Osteoblast (primary cell): ENCODE measurements at regions not wholly inside any gene's neighbourhood (a gene's known extent, or its start where the extent isn't known, plus 50 kb on each side); places are given as distances from the start of the nearest gene placed in this dataset.

Source experiments
- DNase-seq: peaks from one replicate; pipeline ENCODE4 v3.0.0; 2011; ENCODE audit warnings: low spot score, mixed read lengths; ENCODE audit not compliant: insufficient read length; ENCODE audit errors: missing footprints
- H2AFZ ChIP-seq: 2 replicates; pipeline ENCODE4 v1.6.0; 2011; ENCODE audit warnings: mild to moderate bottlenecking, low read length
- H3K27ac ChIP-seq: 2 replicates; pipeline ENCODE4 v1.5.1; 2011; ENCODE audit warnings: mild to moderate bottlenecking, low read depth, low read length, moderate library complexity
- H3K27me3 ChIP-seq: 2 replicates; pipeline ENCODE4 v1.6.0; 2012; ENCODE audit warnings: mild to moderate bottlenecking, control low read depth, inconsistent platforms, low read length, moderate library complexity; ENCODE audit not compliant: insufficient read depth
- H3K36me3 ChIP-seq: 2 replicates; pipeline ENCODE4 v1.5.1; 2011; ENCODE audit warnings: mild to moderate bottlenecking, low read length, control low read depth, moderate library complexity; ENCODE audit not compliant: insufficient read depth
- H3K4me1 ChIP-seq: 2 replicates; pipeline ENCODE4 v1.5.1; 2011; ENCODE audit warnings: mild to moderate bottlenecking, low read length, control low read depth, moderate library complexity; ENCODE audit not compliant: insufficient read depth
- H3K4me2 ChIP-seq: 2 replicates; pipeline ENCODE4 v1.6.0; 2011; ENCODE audit warnings: mild to moderate bottlenecking, low read length; ENCODE audit not compliant: insufficient read depth
- H3K4me3 ChIP-seq: fragments of 200-600 bp; sonication (generic); 3 replicates; pipeline ENCODE4 v1.5.1; 2012; ENCODE audit warnings: mild to moderate bottlenecking, low read length, inconsistent platforms; ENCODE audit not compliant: insufficient read depth
- H3K79me2 ChIP-seq: 2 replicates; pipeline ENCODE4 v1.6.0; 2012; ENCODE audit warnings: mild to moderate bottlenecking, low read length, control low read depth, inconsistent platforms; ENCODE audit not compliant: insufficient read depth
- H3K9me3 ChIP-seq: 2 replicates; pipeline ENCODE4 v1.5.1; 2011; ENCODE audit warnings: low read depth, low read length, control low read depth
- H4K20me1 ChIP-seq: 2 replicates; pipeline ENCODE4 v1.6.0; 2012; ENCODE audit warnings: mild to moderate bottlenecking, low read length, control low read depth; ENCODE audit not compliant: insufficient read depth
- TF ChIP-seq, protein P1 (sequence below): IDR thresholded peaks from 2 replicates; pipeline ENCODE4 v1.5.1; 2011; ENCODE audit warnings: mild to moderate bottlenecking, low read depth, low read length, moderate library complexity; ENCODE audit errors: extremely low read depth

DNA sequence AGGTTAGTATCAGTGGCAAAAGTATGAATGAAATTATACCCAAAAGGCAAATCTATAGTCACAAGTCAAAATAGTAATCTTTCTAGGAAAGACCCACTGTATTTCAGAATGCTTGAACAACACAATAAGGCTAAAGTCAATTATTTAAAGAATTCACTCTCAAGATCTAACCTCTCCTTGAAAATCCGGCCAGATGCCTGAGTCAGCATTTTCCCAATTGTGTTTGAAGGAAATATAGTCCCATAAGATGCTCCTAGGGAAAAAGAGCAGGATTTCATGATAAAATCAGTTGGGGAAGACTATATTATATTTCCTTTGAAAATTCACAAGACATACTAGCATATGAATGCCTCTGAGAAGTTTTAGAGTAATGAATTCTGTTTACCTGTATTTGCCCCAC is 1075.0 kb downstream of the GRM8 start:
- Histone ChIP-seq H3K79me2 (no peaks in the 10 kb centered on the region), H4K20me1 (no peaks in the 10 kb centered on the region), H3K4me2 (no peak overlapping the region), H2AFZ (no peak overlapping the region), H3K27me3 (no peaks in the 10 kb centered on the region), H3K9me3 (peaks cover 3% of the 10 kb centered on the region), H3K4me1 (no peaks in the 10 kb centered on the region), H3K4me3 (no peak overlapping the region), H3K36me3 (no peaks in the 10 kb centered on the region), H3K27ac (no peak overlapping the region)
- TF ChIP-seq, protein P1, sequence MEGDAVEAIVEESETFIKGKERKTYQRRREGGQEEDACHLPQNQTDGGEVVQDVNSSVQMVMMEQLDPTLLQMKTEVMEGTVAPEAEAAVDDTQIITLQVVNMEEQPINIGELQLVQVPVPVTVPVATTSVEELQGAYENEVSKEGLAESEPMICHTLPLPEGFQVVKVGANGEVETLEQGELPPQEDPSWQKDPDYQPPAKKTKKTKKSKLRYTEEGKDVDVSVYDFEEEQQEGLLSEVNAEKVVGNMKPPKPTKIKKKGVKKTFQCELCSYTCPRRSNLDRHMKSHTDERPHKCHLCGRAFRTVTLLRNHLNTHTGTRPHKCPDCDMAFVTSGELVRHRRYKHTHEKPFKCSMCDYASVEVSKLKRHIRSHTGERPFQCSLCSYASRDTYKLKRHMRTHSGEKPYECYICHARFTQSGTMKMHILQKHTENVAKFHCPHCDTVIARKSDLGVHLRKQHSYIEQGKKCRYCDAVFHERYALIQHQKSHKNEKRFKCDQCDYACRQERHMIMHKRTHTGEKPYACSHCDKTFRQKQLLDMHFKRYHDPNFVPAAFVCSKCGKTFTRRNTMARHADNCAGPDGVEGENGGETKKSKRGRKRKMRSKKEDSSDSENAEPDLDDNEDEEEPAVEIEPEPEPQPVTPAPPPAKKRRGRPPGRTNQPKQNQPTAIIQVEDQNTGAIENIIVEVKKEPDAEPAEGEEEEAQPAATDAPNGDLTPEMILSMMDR: no peak
- DNase-seq: no peak

DNA sequence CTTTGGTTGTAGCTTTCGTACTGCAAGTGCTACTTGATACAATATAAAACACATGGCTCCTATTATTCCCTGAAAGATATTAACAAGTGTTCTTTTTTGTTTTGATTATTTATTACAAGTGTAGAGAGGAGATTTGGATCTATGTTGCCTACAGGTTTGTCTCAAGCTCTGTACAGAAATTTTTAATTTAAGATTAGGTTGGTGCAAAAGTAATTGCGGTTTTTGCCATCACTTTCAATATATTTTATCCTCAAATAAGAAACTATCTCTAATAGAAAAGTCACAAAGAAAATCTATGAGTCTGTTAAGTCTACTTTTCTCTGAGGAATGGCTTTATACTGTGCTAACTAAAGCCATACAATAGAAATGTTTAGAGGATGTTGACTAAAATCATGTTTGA is 1086.1 kb downstream of the GRM8 start:
- Histone ChIP-seq H3K79me2 (no peaks in the 10 kb centered on the region), H3K4me2 (no peak overlapping the region), H3K4me1 (no peaks in the 10 kb centered on the region), H2AFZ (no peak overlapping the region), H4K20me1 (no peaks in the 10 kb centered on the region), H3K4me3 (no peak overlapping the region), H3K27me3 (no peaks in the 10 kb centered on the region), H3K36me3 (no peaks in the 10 kb centered on the region), H3K9me3 (no peaks in the 10 kb centered on the region), H3K27ac (no peak overlapping the region)
- no peak for DNase-seq
- TF ChIP-seq, protein P1: no peak

DNA sequence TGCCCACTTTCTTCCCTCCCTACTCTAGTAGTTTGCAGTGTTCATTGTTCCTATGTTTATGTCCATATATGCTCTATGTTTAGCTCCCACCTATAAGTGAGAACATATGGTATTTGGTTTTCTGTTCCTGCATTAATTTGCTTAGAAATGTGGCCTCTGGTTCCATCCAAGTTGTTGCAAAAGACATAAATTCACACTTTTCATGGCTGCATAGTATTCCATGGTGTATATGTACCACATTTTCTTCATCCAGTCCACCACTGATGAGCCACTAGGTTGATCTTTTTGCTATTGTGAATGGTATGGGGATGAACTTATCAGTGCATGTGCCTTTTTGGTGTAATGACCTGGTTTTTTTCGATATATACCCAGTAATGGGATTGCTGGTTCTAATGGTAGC is 1089.1 kb downstream of the GRM8 start:
- Histone ChIP-seq H3K4me3 (no peak overlapping the region), H3K27me3 (no peaks in the 10 kb centered on the region), H3K27ac (no peak overlapping the region), H3K9me3 (no peaks in the 10 kb centered on the region), H3K4me2 (no peak overlapping the region), H3K4me1 (no peaks in the 10 kb centered on the region), H3K36me3 (no peaks in the 10 kb centered on the region), H2AFZ (no peak overlapping the region), H4K20me1 (no peaks in the 10 kb centered on the region), H3K79me2 (no peaks in the 10 kb centered on the region)
- no peak for DNase-seq
- TF ChIP-seq, protein P1: no peak

DNA sequence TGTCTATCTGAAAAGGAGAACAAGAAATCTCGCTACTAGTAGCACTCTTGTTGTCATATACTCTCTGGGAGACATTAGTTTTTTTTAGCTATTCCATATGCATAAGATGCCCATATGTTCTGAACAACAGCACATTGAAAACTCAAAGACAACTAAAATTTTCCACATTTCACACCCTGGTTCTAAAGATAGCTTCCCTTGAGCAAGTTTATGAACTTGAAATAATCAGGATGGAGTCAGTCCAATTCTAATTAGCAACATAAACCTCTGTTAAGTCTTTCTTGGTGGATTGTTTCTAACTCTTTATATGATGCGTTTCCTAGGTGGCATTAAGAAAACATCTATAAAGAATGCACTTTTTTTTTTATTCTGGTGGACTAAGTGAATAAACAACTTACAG is 1095.3 kb downstream of the GRM8 start:
- H3K4me1 ChIP-seq: no peaks in the 10 kb centered on the region
- H3K36me3 ChIP-seq: no peaks in the 10 kb centered on the region
- no peak overlapping the region for H3K4me2 ChIP-seq
- TF ChIP-seq, protein P1: no peak
- H2AFZ ChIP-seq: no peak overlapping the region
- no peaks in the 10 kb centered on the region for H3K79me2 ChIP-seq
- no peak for DNase-seq
- no peaks in the 10 kb centered on the region for H3K9me3 ChIP-seq
- no peak overlapping the region for H3K4me3 ChIP-seq
- H3K27ac ChIP-seq: no peak overlapping the region
- H3K27me3 ChIP-seq: no peaks in the 10 kb centered on the region
- no peaks in the 10 kb centered on the region for H4K20me1 ChIP-seq
